Cardiac muscle cell (in vitro differentiated cells and primary cell): ENCODE measurements at regions not wholly inside any gene's neighbourhood (a gene's known extent, or its start where the extent isn't known, plus 50 kb on each side); places are given as distances from the start of the nearest gene placed in this dataset.

Experiments used
- DNase-seq, 2 donors: peaks; one replicate each; pipeline versions ENCODE4 v3.0.0 to v3.0.0-alpha.2; 2010 to 2017; ENCODE audit warnings: low read depth in 1 of 2, low spot score in 1 of 2
- H3K27ac ChIP-seq: fragments of 200-600 bp; sonication (generic); 2 replicates; pipeline ENCODE4 v1.5.1; 2016
- H3K27me3 ChIP-seq: fragments of 200-600 bp; sonication (generic); 2 replicates; pipeline ENCODE4 v1.6.0; 2016; ENCODE audit warnings: control low read depth
- H3K36me3 ChIP-seq: fragments of 200-600 bp; sonication (generic); 2 replicates; pipeline ENCODE4 v1.5.1; 2016; ENCODE audit warnings: control low read depth
- H3K4me1 ChIP-seq: fragments of 200-600 bp; sonication (generic); 2 replicates; pipeline ENCODE4 v1.8.1; 2017; ENCODE audit warnings: low read depth, mild to moderate bottlenecking, mixed run types
- H3K4me3 ChIP-seq: fragments of 200-600 bp; sonication (generic); 2 replicates; pipeline ENCODE4 v1.5.1; 2016; ENCODE audit warnings: mild to moderate bottlenecking
- H3K9me3 ChIP-seq: fragments of 200-600 bp; sonication (generic); 2 replicates; pipeline ENCODE4 v1.5.1; 2017; ENCODE audit warnings: low read depth, mild to moderate bottlenecking, control low read depth
- TF ChIP-seq, protein P1 (sequence below): IDR thresholded peaks from 2 replicates; pipeline ENCODE4 v1.5.1; 2012; ENCODE audit warnings: low read depth, mild to moderate bottlenecking, low read length

DNA sequence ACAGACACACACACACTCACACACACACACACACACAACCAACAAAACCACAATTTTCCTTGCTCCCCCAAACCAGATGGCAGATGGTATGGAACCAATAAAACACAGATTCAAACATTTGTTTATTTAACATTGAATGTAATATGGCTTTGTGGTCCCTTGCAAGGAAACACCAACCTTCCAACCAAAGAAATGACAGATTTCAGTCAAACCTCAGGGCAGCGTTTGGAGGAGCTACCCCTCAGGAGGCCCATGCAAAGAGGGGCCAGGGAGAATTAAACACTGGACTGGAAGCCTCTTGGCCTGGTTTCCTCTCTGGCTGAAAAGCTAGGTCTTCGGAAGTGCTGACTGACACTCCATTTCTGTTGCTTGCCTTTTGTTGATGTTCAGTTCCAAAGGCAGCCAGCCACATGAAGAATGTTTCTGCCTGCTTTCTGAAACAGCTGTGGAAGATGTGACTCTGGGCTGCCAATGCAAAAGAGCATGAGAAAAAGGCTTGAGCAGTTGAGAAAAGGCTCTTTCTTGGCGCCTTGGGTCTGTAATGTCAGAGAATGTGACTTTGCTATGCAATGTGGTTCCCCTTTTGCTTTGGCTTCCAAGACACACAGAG is 296.1 kb downstream of the RPLP1 start:
- Histone ChIP-seq H3K4me1 (no peaks in the 10 kb centered on the region), H3K27me3 (peaks cover 7% of the 10 kb centered on the region), H3K9me3 (no peaks in the 10 kb centered on the region), H3K36me3 (no peaks in the 10 kb centered on the region), H3K27ac (no peak overlapping the region), H3K4me3 (no peak overlapping the region)
- no peak for DNase-seq
- TF ChIP-seq, protein P1, sequence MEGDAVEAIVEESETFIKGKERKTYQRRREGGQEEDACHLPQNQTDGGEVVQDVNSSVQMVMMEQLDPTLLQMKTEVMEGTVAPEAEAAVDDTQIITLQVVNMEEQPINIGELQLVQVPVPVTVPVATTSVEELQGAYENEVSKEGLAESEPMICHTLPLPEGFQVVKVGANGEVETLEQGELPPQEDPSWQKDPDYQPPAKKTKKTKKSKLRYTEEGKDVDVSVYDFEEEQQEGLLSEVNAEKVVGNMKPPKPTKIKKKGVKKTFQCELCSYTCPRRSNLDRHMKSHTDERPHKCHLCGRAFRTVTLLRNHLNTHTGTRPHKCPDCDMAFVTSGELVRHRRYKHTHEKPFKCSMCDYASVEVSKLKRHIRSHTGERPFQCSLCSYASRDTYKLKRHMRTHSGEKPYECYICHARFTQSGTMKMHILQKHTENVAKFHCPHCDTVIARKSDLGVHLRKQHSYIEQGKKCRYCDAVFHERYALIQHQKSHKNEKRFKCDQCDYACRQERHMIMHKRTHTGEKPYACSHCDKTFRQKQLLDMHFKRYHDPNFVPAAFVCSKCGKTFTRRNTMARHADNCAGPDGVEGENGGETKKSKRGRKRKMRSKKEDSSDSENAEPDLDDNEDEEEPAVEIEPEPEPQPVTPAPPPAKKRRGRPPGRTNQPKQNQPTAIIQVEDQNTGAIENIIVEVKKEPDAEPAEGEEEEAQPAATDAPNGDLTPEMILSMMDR: no peak

DNA sequence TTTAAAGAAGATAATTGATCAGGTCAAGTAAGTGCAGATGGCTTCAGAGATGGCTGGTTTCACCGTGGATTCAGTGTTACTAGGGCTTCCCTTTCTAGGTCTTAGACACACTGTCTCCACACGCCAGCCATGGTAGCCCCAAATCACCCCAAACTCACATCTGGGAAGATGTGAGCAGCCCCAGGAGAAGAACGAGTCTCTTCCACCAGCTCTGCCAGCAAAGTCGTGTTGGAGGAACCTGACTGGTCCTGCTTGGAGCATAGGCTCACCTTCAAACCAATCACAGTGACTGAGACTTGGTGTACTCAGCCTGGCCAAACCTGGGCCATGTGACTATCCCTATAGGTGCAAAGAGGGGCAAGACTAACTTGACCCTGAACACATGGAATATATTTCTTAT is 296.7 kb downstream of the RPLP1 start:
- H3K4me3 ChIP-seq: no peak overlapping the region
- TF ChIP-seq, protein P1: no peak
- H3K9me3 ChIP-seq: no peaks in the 10 kb centered on the region
- no peaks in the 10 kb centered on the region for H3K36me3 ChIP-seq
- H3K4me1 ChIP-seq: no peaks in the 10 kb centered on the region
- H3K27ac ChIP-seq: no peak overlapping the region
- no peak for DNase-seq
- peaks cover 7% of the 10 kb centered on the region for H3K27me3 ChIP-seq

DNA sequence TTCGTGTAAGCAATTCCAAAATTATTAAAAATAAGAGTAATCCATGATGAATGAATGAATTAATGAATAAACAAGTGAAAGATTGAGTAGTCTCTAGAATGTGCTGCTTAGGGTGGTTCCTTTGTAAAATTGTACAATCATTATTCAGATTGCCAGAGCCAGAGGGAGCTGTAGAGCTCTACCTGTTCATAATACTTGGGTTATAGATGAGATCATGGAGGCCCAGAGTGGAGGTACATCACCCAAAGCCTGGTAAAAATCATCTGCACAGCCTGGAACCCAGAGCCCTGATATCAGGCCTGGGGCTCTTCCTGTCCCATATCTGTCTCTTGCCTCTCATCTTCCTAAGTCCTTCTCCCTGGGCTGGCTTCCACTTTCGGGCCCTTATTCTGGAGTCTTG is 297.2 kb downstream of the RPLP1 start:
- Histone ChIP-seq H3K27me3 (peaks cover 7% of the 10 kb centered on the region), H3K4me1 (no peaks in the 10 kb centered on the region), H3K36me3 (no peaks in the 10 kb centered on the region), H3K9me3 (no peaks in the 10 kb centered on the region), H3K27ac (no peak overlapping the region), H3K4me3 (no peak overlapping the region)
- DNase-seq: no peak
- TF ChIP-seq, protein P1: peak; percentile 26

DNA sequence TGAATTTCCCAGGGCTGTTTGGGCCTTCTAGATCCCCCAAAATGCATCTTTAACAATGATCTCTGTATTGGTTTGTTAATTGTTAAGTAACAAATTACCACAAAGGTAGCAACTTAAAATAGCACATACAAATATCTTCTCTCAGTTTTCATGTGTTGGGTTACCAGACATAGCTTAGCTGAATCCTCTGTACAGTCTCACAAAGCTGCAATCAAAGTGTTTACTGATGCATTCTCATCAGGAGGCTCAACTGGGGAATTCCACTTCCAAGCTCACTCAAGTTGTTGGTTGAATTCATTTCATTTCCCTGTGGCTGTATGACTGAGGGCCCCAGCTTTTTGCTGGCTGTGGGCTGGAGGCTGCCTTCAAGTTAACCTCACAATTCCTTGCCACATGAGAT is 297.6 kb downstream of the RPLP1 start:
- Histone ChIP-seq H3K9me3 (no peaks in the 10 kb centered on the region), H3K4me3 (no peak overlapping the region), H3K4me1 (no peaks in the 10 kb centered on the region), H3K27ac (no peak overlapping the region), H3K36me3 (no peaks in the 10 kb centered on the region), H3K27me3 (peaks cover 3% of the 10 kb centered on the region)
- DNase-seq: no peak
- TF ChIP-seq, protein P1: no peak

DNA sequence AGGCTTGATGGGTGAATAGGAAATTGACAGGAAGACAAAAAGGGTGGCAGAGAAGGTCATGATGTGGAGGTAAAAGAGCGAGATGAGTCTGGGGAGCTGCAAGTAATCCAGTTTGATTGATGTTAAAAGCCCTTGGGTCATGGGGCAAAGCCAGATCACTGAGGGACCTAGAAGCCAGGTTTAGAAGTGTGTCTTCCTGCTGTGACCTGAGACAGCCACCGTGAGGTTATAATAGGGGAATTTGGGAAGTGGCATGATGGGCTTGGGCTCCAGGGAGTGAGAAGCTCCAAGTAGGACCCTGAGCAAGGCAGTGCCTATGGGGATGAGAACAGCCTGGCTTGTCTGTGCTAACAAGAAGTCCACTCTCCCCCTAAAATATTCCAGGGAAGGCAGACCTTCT is 298.5 kb downstream of the RPLP1 start:
- Histone ChIP-seq H3K9me3 (no peaks in the 10 kb centered on the region), H3K4me1 (no peaks in the 10 kb centered on the region), H3K27ac (no peak overlapping the region), H3K27me3 (peaks cover 3% of the 10 kb centered on the region), H3K4me3 (no peak overlapping the region), H3K36me3 (no peaks in the 10 kb centered on the region)
- TF ChIP-seq, protein P1: no peak
- DNase-seq: no peak
